NCI-H187 (cell line): ENCODE measurements at regions not wholly inside any gene's neighbourhood (a gene's known extent, or its start where the extent isn't known, plus 50 kb on each side); places are given as distances from the start of the nearest gene placed in this dataset.

ENCODE experiments used
- DNase-seq, 2 experiments: peaks; one replicate each; lab custom pipeline; 2025; lab: John Stamatoyannopoulos, UW

DNA sequence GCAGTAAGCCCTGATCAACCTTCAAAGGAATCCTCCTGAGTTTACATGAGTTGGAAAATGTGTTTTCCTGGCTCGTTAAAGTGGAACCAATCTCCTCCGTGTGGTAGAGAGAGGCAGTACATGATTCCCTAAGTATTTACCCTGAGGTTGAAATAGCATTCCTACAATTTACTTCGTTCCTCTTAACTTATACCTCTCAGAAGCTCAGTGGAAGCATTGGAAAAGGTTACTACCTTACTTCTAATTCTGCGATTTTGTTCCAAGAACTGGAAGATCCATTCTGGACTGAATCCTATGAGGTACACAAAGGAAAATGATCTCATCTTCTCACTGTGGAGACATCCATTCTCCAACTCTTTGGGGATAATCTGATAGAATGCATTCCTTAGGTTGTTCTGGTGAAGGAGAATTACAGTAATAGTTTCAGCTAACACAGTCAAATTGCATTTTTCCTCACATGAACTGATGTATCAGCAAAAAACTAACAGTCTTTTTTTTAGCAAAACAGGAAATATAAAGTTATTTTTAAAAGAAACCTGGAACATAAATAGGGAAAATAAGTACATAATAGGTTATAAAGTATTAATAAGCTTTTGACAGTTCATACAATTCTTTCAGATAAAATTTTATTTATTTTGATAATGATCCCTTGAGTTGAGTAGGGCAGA lies 475.6 kb downstream of the PDZRN4 start:
- DNase-seq = no peak

DNA sequence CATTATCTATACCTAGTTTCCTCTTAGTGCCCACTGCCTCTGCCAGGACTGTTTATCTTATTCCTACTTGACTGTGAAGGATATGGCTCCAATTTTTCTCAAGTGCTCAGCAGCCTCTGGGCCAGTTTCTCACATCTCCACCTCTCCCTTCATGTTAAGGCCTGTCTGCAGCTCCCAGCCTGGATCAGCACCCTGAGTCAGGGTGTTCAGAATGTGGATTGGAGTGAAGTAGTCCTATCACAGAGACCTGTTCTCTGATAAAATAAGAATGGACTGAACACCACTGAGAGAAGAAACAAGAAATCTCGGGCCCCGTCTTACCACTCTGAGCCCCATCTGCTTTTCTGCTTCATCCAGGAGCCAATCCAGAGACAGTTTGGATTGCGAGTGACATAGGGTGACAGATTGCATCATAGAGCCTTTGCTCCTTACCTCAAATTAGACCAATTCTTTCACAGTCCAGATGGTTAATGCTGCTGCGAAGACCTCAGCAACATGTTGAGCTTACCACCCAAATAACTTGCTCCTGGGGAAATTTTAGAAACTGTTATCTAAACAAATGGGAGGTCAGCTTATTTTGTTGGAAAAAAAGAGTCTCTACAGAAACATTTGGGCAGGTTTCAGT lies 473.1 kb downstream of the PDZRN4 start:
- no peak for DNase-seq

GRCh38 chr12:41656454-41656853 lies 468.3 kb downstream of the PDZRN4 start:
- no peak for DNase-seq

DNA sequence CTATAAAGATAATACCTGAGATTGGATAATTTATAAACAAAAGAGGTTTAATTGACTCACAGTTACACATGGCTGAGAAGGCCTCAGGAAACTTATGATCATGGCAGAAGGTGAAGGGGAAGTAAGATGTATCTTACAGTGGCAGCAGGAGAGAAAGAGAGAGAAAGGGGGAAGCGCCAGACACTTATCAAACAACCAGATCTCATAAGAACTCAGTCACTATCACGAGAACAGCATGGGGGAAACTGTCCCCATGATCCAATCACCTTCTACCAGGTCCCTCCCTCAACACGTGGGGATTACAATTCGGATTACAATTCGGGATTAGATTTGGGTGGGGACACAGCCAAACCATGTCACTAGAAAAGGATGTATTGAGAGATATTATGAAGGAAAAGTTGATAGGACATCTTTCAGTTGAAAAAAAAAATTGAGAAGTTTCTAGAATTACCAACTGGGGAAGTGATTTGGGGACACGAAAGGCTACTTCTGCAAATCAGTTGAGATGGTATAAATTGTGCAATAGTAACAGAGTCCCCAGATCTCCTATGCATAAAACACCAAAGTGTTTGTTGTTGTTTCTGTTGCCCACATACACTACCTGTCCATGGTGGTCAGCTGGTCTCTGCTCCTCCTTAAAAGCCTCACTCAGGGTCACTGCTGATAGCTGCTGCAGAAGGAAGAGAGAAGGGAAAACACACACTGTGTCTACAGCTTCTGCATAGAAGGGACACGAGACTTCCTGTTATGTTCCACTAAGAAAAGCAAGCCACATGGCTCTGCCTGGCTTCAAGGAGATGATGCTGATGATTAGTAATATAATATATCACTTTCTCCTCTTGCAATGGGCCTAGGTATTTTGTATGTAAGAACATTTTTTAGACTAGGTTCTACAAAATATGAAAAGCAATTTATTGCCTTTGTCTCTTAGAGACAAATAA lies 465.5 kb downstream of the PDZRN4 start:
- no peak for DNase-seq

DNA sequence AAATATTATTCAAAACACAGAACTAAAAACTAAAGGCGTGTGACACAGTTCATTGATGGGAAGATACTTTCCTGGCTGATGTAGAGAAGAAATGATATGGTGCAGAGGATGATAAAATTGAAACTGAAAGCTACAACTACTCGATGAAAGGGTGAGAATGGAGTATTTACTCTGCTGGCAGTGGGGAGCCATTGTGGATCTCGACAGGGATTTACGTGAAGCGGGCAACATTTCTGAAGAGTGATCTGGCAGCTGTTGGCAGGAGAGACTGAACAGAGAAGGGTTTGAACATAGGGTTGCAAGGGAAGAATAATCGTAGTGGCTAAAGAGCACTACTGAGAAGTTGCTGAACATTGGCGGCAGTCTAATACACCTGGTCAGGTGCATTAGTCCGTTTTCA lies 464.9 kb downstream of the PDZRN4 start:
- no peak for DNase-seq

GRCh38 chr12:41645624-41646023 lies 457.5 kb downstream of the PDZRN4 start:
- no peak for DNase-seq

DNA sequence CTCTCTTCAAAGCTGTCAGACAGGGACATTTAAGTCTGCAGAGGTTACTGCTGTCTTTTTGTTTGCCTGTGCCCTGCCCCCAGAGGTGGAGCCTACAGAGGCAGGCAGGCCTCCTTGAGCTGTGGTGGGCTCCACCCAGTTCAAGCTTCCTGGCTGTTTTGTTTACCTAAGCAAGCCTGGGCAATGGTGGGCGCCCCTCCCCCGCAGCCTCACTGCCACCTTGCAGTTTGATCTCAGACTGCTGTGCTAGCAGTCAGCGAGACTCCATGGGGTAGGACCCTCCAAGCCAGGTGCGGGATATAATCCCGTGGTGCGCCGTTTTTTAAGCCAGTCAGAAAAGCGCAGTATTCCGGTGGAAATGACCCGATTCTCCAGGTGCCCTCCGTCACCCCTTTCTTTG lies 454.7 kb downstream of the PDZRN4 start:
- peak in 1 of 2 experiments; percentile 6 for DNase-seq

- peak in 1 of 2 experiments; percentile 17 for DNase-seq
Observed at GRCh38 chr12:41636653-41637052, 448.5 kb downstream of the PDZRN4 start.

GRCh38 chr12:41635626-41636364 lies 447.7 kb downstream of the PDZRN4 start:
- no peak for DNase-seq

GRCh38 chr12:41634091-41634490 lies 446.0 kb downstream of the PDZRN4 start:
- DNase-seq = no peak

DNA sequence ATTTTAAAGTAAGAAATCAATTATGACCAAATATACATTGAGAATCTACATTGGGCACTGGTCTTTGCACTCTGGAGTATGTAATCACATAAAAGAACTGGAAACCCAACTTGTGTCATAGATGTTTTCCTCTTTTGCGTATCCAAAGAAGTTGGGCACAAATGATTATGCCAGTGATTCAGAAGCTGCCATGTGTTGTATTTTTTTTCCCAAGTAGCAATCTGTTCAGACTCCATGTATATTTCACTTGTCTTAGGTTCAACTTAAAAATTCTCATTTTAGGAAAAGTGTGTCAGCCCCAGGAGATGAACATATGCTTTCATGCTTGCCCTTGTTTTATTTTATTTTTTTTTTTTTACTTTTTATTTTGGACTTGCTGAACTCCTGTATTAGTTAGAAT lies 441.5 kb downstream of the PDZRN4 start:
- DNase-seq = no peak

- no peak for DNase-seq
Observed at GRCh38 chr12:41627476-41627875, 439.4 kb downstream of the PDZRN4 start.

DNA sequence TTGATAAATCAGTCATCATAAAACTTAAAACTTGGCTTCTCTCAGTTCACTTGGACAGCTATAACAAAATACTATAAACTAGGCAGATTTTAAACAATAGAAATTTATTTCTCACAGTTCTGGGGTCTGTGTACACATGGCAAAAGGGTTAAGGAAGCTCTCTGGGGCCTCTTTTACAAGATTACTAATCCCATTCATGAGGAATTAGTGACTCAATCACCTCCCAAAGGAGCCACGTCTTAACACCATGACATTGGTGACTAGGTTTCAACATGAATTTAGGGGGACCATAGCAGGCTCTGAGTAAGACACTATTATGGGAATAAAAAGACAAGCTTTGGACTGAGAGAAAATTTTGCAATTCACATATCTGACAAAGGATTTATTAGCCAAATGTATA lies 436.5 kb downstream of the PDZRN4 start:
- no peak for DNase-seq
